ENCODE measurements at regions not wholly inside any gene's neighbourhood (a gene's known extent, or its start where the extent isn't known, plus 50 kb on each side); places are given as distances from the start of the nearest gene placed in this dataset.
"Not testable (repeated sequence)": the region's sequence is repeated elsewhere in the genome, so short reads cannot be mapped to it uniquely, and the experiment has no call there.

DNA sequence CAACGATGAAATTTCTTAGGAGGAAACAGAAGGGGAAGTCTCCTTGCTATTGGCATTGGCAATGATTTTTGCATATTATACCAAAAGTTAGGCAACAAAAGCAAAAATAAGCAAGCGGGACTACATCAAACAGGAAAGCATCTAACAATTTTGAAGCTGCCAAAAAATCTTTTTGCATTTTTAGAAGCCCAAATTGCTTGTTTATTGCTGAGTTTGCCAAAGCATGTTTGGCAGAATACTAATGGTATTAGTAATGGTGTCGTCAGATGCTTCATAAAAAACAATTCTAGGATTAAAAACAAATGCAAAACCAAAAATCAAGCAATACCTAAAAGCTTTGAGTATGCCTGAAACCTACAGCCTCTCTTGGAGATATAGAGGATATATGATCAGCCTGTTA, 80.0 kb downstream of the GALR1 start:
- no peak for DNase-seq

DNA sequence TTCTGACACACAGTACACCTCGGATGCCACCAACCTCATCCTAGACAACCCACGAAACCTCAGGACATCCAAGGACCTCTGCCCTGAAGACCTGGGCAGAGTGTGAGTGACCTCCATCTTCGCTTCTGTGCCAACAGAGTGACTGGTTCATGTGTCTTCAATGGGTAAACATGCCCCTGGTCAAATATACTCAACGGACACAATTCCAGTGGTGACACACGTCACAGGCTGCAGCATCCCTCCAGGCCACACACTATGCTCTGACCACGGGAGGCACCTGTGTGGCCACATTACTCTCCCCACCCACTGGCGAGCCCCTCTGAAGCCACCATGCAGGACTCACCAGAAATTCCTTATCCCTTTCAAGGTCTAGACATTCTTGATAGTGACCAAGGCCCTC, 85.2 kb downstream of the GALR1 start:
- DNase-seq: no peak

DNA sequence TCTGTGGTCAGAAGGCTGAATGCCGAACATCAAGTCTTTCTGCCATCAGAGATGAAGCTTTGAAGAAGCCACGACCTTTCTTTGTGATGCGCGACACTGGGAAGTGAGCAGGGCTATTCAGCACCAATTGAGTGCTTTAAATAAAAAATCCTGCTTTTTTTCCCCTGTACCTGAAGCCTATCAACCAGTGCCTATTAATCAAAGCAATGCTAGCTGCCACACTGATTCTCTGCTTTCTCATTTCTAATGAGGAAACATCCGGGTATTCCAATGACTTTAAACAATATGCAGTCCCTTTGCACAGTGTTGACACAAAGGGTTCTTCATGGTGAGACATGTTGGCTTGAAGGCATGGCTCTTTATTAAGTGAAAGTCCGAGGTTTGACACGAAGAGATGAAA, 88.0 kb downstream of the GALR1 start:
- no peak for DNase-seq

DNA sequence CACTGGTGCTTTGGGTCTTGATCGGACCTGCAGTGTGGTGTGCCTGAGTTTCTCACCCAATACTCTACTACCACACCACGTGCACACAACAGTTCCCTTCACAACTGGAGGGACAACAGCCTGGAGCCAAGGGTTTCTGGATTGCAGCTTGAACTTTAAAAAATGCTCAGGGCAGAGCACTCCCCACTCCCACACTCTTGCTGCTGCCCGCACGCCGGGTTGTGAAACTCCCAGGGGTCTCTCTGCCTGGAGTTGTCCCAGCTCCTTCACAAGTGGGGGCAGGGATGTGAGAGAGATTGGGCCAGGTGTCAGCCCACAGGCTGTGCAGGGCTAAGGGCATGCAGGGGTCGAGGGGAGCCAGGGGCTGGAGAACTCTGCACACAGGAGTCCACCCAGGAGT, 89.4 kb downstream of the GALR1 start:
- DNase-seq: no peak

DNA sequence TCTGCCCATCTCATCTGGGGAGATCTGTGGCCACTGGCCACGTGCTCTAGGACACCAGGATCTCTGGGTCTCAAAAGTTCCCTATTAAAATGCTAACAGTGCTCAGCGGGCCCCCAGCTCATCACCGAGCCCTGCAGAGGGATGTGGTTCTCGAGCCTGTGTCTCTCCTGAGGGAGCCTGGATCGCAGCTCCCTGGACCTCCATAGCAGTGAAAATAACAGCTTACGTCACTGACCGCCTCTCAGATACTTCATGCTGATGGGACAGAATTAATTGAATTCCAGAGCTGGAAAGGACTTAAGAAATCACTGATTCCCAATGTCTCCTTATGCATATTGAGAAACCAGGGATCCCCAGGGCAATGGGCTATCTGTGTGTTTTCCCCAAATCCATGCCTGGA, 90.0 kb downstream of the GALR1 start:
- DNase-seq: no peak

DNA sequence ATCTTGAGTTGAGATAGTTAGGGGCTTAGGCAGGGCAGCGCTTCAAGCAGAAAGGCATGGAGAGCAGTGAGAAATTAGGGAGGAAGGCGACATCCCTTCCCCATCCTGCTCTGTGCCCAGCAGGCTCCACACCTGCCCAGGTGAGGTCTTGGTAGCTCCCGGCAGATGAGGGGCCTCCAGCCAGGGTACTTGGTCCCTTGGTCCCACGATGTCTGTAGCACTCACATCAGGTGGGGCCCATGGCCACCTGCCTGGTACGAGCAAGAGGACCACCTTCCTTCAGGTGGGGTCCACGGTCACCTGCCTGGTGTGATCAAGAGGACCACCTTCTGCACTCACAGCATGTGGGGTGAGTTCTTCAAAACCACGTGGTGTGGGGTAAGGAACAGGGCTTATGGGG, 91.2 kb downstream of the GALR1 start:
- no peak for DNase-seq

DNA sequence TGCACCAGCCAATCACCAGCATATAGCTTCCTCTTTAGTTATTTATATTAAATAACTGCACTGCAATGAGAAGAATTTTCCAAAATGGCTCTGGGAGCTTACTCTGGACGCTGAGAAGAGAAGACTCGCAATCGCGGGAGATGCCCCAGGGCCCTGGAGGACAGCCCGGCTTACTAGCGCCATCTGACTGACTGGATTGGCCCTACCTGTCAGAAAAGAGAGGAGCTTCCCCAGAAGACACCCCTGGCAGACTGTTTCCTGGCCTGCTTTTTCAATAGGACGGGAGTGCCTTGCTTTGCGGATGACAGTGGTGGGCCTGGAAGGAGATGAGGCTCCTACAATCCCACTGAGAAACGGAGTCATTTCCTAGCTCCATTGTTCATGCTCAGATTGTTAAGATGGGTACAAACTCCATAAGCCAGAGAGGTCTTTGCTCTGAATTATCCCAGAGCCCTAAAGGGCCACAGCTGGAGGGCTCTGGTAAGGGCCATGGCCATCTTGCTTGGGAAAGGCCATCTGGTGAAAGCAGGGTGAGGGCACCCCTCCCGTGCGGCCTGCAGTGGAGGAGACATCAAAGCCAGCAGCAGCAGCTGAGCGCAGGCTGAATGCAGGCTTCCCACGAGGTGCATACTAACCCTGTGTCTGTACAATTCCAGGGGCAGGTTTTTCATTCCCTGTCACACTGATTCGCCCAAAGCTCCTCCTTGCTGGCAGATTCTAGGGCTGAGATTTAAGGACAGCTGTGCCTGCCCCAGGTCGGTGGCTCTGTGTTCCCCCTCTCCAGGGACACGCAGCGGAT, 92.1 kb downstream of the GALR1 start:
- DNase-seq: no peak

DNA sequence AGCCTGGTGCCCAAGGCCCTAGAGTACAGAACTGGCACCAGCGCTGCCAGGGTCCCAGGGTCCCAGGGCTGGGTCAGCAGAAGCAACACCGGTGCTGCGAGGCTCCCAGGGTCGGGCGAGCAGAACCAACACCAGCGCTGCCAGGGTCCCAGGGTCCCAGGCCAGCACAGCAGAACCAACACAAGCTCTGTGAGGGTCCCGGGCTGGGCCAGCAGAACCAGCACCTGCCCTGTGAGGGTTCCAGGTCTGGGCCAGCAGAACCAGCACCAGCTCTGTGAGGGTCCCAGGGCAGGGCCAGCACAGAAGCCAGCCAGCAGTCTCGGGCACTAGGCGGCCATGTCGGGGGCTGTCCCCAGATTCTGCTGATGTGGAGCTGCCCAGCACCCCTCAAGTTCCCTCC, 93.1 kb downstream of the GALR1 start:
- DNase-seq: no peak

DNA sequence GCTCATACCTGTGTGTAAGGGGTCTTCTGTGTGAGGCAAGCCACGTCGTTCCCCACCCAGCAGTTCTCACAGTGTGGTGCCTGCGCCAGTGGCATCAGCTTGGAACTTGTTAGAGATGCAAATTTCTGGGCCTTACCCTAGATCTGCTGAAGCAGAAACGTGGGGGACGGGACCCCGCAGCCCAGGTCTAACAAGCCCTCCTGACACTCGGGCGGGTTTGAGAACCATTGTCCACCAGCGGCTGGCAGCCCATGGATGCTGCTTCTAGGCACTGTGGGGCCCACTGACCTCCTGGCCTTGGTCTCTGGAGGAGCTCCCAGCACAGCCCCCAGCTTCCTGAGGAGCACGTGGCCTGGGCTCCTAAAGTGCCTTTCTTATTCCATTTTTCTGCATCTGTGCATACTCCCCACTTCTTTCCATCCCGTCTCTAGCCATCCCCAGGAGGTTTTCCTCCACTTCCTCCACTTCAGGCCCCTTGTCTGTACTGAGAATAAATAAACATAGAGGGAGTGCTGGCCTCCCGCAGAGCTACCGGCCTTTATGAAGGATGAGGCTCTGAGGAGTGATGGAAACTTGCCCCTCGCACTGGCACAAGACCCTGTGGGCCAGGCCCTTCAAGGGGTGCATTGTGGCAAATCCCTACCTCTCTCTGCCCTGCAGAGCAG, 94.3 kb downstream of the GALR1 start:
- no peak for DNase-seq

DNA sequence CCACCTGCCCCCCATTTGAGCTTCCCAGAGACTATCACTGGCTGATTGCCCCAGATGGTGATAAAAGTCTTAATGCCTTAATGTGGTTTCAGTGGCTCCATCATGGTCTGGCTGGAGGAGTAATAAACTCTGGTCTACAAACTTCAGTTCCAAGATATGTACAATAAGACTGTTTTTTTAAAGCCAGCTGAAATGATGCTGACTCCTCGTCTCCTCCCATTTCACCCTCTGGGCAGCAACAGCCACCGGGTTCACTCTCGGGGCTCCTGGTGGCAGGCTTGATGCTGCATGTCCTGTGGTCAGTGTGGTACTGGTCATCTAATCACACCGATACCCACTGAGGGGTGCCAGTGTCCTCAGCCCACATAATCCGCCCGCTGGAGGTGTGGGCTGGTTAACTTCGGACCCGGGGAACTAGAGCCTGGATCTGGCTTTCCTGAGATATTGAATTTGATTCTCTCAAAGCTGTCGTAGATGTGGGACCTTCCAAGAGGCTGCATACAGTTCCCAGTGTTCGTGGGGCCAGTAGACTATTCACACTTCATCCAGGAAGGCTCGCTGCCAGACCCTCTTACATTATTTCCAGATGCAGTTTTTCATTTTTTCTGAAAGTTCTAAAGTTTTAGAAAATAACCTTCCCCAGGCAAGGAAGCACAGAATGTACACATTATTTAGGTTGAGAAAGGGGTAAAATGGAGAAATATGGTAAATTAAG, 95.3 kb downstream of the GALR1 start:
- DNase-seq: no peak

DNA sequence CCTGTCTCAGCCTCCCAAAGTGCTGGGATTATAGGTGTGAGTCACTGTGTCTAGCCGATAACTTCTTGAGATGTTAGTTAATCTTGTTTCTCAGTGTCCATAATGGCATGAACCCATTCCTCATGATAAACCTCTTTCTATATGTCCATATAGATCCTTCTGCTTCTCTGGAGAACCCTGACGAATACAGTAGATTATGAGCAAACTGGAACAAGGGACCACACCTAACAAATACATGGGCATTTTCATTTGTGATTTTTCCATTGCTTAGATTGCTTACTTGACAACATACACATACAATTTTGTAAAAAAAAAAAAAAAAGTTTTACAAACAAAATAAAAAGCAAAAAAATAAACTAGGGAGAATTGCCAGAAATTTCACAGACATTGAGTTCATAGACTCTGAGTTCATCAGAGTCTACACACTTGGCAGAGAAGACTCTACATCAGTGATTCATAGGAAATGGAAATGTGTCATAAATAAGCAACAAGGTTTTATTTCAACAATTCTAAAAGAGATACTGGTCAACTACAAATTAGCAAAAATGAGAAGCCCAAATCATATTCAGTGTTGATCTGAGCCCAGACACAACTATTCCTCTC, 96.7 kb downstream of the GALR1 start:
- DNase-seq: no peak

DNA sequence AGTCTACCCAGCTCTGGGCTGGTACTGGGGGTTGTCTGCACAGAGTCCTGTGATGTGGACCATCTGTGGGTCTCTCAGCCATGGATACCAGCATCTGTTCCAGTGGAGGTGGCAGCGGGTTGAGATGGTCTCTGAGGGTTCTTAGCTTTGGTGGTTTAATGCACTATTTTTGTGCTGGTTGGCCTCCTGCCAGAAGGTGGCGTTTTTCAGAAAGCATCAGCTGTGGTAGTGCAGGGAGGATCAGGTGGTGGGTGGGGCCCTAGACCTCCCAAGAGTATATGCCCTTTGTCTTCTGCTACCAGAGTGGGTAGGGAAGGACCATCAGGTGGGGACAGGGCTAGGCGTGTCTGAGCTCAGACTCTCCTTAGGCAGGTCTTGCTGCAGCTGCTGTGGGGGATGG, 103.7 kb downstream of the GALR1 start:
- not testable (repeated sequence) for DNase-seq

DNA sequence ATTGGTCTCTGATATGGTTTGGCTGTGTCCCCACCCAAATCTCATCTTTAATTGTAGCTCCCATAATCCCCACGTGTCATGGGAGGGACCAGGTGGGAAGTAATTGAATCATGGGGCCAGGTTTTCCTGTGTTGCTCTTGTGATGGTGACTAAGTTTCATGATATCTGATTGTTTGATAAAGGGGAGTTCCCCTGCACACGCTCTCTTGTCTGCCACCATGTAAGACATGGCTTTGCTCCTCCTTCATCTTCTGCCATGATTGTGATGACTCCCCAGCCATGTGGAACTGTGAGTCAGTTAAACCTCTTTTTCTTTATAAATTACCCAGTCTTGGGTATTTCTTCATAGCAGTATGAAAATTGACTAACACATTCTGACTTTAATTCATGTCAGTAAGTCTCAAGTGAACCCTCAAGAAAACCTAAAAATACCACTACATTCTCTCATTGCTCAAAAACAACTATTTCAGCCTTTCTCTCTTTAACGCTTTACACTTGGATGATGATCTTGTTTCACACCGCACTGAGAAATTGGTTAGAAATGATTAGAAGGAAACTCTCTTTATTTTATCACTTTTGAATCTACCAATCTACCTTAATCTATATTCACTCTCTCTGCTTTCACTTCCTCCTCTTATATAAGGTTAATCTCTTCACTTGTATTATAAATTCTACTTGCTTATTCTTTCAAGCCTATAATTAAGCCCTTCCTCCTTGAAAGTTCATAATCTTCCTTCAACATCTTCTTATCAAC, 110.1 kb downstream of the GALR1 start:
- no peak for DNase-seq

DNA sequence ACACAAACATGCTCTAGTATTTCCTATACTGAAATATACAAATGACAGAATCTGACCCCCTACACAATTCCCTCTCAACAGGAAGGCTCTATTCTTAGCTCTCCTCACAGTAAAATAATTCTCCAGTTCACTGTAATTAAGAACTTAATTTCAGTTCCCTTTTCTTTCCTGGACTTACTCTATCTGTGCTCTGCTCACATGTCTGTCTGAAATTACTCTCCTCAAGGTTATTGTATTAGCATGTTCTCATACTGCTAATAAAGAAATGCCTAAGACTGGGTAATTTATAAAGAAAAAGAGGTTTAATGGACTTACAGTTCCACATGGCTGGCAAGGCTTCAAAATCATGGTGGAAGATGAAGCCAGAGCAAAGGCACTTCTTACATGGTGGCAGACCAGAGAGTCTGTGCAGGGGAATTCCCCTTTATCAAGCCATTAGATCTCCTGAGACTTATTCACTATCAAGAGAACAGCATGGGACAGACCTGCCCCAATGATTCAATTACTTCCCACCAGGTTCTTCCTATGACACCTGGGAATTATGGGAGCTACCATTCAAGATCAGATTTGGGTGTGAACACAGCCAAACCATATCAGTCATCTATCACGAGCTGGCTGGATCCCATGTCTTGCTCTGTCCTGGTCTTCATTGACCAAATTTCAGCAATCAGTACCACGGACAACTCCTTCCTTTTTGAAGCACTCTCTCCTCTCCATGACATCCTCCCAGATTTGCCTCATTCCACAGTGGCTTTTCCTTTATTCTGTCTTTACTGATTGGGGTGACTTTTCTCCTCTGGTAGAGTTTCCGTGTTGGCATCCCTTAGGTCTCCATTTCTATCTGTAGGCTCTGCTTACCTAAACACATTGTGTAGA, 110.9 kb downstream of the GALR1 start:
- DNase-seq: no peak

DNA sequence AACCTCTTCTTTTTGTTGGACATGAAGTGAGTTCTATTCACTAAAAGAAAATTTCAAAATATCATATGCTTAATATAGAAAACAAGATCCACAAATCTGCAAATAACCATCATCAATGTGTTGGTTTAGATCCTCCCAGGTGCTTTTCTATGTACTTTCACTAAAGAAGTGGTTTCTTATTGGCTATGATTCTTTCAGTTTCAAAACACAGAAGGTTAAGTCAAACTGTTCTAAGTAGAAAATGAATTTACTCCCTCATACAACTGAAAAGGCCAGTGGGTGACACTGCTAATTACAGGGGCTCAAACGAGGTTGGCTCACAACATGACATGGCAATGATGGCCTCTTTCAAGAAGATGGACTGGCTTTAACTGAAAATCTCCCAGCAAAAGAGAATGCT, 111.7 kb downstream of the GALR1 start:
- DNase-seq: no peak

DNA sequence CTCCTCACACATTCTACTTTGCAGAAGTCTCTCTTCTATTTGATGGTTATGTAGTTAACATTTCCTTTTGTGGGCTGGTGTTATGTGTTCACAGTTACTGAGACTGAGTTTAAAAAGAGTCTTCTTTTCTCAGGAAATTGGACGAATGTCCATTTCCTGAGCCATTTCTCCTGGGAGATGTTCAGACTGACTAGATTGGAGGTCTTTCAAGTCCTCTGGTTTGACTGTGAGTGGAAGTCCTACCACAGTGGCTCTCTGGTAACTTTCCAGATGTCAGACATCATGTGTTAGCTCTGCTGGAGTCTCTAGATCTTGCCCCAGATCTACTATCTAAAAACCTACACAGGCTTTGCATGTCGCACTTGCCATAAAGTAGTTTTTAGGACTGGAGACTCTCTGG, 116.0 kb downstream of the GALR1 start:
- no peak for DNase-seq

DNA sequence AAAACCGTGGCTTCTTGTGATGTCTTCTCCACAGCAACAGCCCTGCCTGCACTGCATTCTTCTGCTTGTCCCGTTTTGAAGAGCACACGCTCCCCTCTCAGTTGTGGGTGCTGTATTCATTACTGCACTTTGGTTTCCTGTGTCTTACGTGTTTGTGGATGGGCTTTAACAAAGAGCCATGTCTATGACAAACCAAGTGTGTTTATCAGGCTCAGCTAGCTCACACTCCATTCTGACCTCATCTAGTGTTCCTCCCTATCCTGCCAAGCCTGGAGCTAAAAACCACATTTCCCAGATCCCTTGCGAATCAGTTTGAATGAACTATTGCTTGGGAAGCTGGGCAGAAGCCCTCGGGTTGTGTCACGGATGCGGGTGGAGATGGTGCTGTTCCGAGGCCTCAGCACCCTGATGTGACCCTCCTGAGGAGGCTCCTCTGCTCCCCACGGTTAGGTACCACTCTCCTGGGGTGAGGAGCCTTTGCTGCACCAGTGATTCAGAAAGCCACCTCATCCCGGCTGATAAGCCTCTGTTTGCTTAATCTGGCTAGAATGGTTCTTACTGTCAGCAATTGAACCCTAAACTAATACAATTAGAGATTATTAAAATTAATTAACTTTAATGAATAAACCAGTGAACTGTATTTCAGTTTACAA, 116.5 kb downstream of the GALR1 start:
- DNase-seq: no peak

DNA sequence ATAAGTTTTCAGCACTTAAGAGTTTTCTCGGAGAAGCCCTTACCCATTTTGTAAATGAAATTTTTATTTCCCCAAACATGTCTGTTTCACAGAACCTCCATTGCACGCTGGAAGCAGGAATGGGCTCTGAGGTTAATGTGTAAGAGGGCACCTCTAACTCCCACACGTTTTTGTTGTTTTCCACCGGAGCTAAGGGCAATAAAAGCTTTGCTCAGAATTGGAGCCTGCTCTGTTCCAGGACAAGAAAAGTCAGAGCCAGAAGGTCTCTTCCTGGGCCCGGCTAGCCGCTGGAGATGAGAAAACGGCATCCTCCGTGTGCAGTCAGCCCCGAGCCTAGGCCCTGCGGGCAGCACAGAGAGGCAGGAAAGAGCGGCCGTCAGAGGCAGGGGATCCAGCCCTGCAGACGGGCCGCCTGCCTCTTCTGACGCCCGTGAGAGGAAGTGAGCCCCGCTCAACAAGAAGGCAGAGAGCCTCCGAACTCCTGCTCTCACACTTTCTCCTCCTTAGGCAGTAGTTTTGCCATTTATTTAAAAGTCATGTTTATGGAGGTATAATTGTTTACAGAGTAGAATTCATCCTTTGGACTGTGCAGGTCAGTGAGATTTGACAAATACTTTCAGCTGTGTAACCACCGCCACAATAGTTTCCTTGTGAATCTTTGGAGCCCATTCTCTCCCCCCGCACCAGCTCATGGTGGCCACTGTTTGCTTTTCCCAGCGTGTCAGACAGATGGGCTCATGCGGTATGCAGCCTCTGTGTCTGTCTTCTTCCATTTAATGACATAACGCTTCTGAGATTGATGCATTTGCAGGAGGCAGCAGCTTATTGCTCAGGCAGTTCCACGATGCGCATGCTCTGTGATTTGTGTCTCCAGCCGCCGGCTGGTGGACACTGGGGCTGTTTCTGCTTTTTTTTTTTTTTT, 117.3 kb downstream of the GALR1 start:
- DNase-seq: peak; percentile 32 to 48

DNA sequence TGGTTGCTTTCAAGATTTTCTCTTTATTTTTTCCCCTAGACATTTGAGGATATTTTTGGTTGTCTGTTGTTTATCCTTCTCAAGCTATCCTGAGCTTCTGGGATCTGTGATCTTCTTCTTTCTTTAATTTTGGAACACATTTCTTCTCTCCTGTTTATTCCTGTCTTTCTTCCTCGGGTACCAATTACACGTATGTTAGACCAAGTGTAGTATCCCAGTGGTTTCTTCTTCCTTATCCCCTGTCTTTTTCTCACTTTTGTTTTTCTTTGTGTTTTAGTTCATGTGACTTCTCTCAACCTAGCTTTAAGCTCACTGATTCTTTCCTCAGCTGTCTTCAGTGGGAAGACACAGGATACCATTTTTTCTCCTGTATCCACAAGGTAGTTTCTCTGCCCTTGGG, 120.0 kb downstream of the GALR1 start:
- no peak for DNase-seq
